Globus pallidus (tissue), 1 donor: ENCODE measurements at regions not wholly inside any gene's neighbourhood (a gene's known extent, or its start where the extent isn't known, plus 50 kb on each side); places are given as distances from the start of the nearest gene placed in this dataset.
"Not testable (repeated sequence)": the region's sequence is repeated elsewhere in the genome, so short reads cannot be mapped to it uniquely, and the experiment has no call there.

ENCODE experiments used
- DNase-seq: peaks from one replicate; pipeline ENCODE4 v3.0.0-alpha.2; 2015; ENCODE audit warnings: low spot score

- DNase-seq, result no peak
Observed at GRCh38 chrX:2572740-2573139, 72.0 kb upstream of the DHRSX start.

- DNase-seq, result no peak
Observed at GRCh38 chrX:2568125-2568524, 67.3 kb upstream of the DHRSX start.

- DNase-seq, result no peak
Observed at GRCh38 chrX:2566055-2566454, 65.3 kb upstream of the DHRSX start.

DNA sequence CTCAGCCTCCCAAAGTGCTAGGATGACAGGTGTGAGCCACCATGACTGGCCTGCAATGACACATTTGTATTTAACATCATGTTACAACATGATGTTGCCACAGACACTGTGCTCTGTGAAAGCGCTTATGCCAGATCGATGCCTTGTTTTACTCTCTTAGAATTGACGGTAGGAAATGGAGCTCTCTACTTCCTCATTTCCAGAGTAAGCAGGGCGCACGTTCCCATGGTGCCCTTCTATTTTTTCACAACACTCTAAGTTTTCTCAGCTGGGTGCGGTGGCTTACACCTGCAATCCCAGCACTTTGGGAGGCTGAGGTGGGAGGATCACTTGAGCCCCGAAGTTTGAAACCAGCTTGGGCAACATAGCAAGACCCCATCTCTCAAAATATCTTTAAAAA lies 60.7 kb upstream of the DHRSX start:
- no peak for DNase-seq

DNA sequence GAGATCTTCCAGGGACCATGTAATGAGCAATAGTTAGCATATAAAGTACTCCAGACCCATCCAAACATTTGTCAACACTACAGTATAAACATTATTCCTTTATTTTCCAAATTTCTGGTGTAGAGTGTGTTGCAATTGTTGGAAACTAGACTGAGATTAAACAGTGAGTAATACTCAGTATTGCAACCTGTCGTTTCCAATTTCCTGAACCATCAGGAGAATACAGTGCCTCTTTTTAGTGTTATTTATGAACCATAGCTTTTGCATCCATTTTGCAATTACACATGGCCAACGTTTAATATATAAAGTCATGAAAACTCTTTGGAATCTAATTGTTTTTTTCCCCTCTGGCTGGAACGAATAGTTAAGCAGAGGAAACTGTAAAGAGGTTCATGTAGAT lies 58.3 kb upstream of the DHRSX start:
- no peak for DNase-seq

DNA sequence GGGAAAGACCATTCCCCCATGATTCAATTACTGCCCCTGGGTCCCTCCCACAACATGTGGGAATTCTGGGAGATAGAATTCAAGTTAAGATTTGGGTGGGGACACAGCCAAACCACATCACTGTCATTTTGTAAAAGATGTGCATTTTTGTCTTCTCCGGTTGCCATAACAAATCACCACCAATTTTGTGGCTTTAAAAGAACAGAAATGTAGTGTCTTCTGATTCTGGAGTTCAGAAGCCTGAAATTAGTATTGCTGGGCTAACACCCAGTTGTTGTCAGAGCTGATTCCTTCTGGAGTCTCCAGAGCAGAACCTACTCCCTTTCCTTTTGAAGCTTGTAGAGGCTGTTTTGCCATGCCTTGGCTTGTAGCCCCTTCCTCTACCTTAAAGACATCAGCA lies 54.1 kb upstream of the DHRSX start:
- no peak for DNase-seq

DNA sequence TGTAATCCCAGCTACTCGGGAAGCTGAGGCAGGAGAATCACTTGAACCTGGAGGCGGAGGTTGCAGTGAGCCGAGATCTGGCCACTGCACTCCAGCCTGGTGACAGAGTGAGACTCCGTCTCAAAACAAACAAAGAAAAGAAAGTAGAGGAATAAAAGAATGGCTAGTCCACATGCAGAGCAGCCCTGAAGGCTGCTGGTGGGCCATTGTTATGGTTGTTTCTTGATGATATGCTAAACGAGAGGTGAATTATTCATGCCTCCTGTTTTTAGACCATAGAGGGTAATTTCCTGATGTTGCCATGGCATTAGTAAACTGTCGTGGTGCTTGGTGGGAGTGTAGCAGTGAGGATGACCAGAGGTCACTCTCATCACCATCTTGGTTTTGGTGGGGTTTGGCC lies 53.3 kb upstream of the DHRSX start:
- DNase-seq, result not testable (repeated sequence)

- no peak for DNase-seq
Observed at GRCh38 chrX:2552621-2553201, 51.9 kb upstream of the DHRSX start.

- no peak for DNase-seq
Observed at GRCh38 chrX:2550328-2551020, 49.7 kb upstream of the DHRSX start.
